Panc1 (cell line): ENCODE measurements at regions not wholly inside any gene's neighbourhood (a gene's known extent, or its start where the extent isn't known, plus 50 kb on each side); places are given as distances from the start of the nearest gene placed in this dataset.

ENCODE experiments used
- ATAC-seq: fragments of 200-7000 bp; cut with Tn5 transposase; 2 replicates; pipeline ENCODE4 v1.9.1; 2020; ENCODE audit warnings: mild to moderate bottlenecking, moderate library complexity
- BruUV-seq: library from RNA; stranded (reverse); fragments of 400-500 nt; replicated peaks from 2 replicates; lab custom pipeline; 2021; lab: Mats Ljungman, UMichigan
- CTCF ChIA-PET: fragments of 300-600 bp; sonication (Branson Sonifier 250); formaldehyde crosslinking; loops from one replicate; lab custom pipeline; 2022; ENCODE audit warnings: antibody characterized with exemption; lab: Charles Lee
- POLR2A ChIA-PET: fragments of 300-600 bp; sonication (Branson Sonifier 250); formaldehyde crosslinking; loops from one replicate; lab custom pipeline; 2022; ENCODE audit warnings: antibody characterized with exemption; lab: Charles Lee
- DNase-seq: peaks from one replicate; pipeline ENCODE4 v3.0.0-alpha.2; 2010; ENCODE audit warnings: low read depth, low spot score
- H3K27ac ChIP-seq: 2 replicates; pipeline ENCODE4 v1.5.1; 2011; ENCODE audit warnings: mild to moderate bottlenecking, low read length, inconsistent platforms
- H3K27me3 ChIP-seq: fragments of 200-500 bp; sonication (Bioruptor generic); 2 replicates; pipeline ENCODE4 v1.6.0; 2014; ENCODE audit warnings: low read length, inconsistent platforms; ENCODE audit not compliant: control insufficient read depth, insufficient read depth
- H3K36me3 ChIP-seq: fragments of 200-500 bp; sonication (Bioruptor generic); 2 replicates; pipeline ENCODE4 v1.5.1; 2014; ENCODE audit warnings: inconsistent platforms, mild to moderate bottlenecking, low read length, moderate library complexity; ENCODE audit not compliant: control insufficient read depth, insufficient read depth
- H3K4me1 ChIP-seq: 2 replicates; pipeline ENCODE4 v1.5.1; 2011; ENCODE audit warnings: inconsistent platforms, mild to moderate bottlenecking, low read length, moderate library complexity; ENCODE audit not compliant: control insufficient read depth, insufficient read depth
- H3K4me3 ChIP-seq, 2 experiments: 2 replicates each; pipeline ENCODE4 v1.5.1; 2011 to 2012; ENCODE audit warnings: low read depth in 2 of 2, low read length in 2 of 2, mild to moderate bottlenecking in 2 of 2, inconsistent platforms in 1 of 2, moderate library complexity in 1 of 2
- H3K9me3 ChIP-seq: fragments of 200-500 bp; sonication (Bioruptor generic); 2 replicates; pipeline ENCODE4 v1.5.1; 2014; ENCODE audit warnings: low read depth, mild to moderate bottlenecking, inconsistent platforms, low read length, moderate library complexity; ENCODE audit not compliant: control insufficient read depth, insufficient read depth
- POLR2AphosphoS5 ChIP-seq: IDR thresholded peaks from 2 replicates; pipeline ENCODE4 v1.6.1; 2012; ENCODE audit warnings: mild to moderate bottlenecking, low read depth, low read length, moderate library complexity
- SIN3A ChIP-seq: IDR thresholded peaks from 2 replicates; pipeline ENCODE4 v1.6.1; 2012; ENCODE audit warnings: low read depth, mild to moderate bottlenecking, low read length, moderate library complexity, borderline replicate concordance; ENCODE audit not compliant: insufficient read depth
- TCF7L2 ChIP-seq: IDR thresholded peaks from 2 replicates; pipeline ENCODE4 v1.6.1; 2011; ENCODE audit warnings: mild to moderate bottlenecking, low read depth, low read length, inconsistent platforms
- in situ Hi-C: cut with HindIII; loops from 2 replicates; pipeline ENCODE4 v1.10.0; 2016; ENCODE audit warnings: low sequenced_read_pairs, low pct_unique_long_range_greater_than_20kb
- intact Hi-C: fragments of 100-400 bp; cut with micrococcal nuclease; formaldehyde crosslinking; loops from one replicate; pipeline ENCODE4 v1.10.0; 2022; ENCODE audit not compliant: unreplicated experiment
- TF ChIP-seq, protein P1 (sequence below), 2 experiments: IDR thresholded peaks; 2 replicates each; pipeline ENCODE4 v1.6.1; 2011 to 2012; ENCODE audit warnings: low read depth in 2 of 2, control low read depth in 1 of 2, low read length in 1 of 2, mild to moderate bottlenecking in 1 of 2, moderate library complexity in 1 of 2; ENCODE audit not compliant: insufficient read depth in 1 of 2
- TF ChIP-seq, protein P2 (sequence below): fragments of 450-650 bp; IDR thresholded peaks from 2 replicates; pipeline ENCODE4 v1.5.1; 2017; ENCODE audit warnings: mild to moderate bottlenecking

DNA sequence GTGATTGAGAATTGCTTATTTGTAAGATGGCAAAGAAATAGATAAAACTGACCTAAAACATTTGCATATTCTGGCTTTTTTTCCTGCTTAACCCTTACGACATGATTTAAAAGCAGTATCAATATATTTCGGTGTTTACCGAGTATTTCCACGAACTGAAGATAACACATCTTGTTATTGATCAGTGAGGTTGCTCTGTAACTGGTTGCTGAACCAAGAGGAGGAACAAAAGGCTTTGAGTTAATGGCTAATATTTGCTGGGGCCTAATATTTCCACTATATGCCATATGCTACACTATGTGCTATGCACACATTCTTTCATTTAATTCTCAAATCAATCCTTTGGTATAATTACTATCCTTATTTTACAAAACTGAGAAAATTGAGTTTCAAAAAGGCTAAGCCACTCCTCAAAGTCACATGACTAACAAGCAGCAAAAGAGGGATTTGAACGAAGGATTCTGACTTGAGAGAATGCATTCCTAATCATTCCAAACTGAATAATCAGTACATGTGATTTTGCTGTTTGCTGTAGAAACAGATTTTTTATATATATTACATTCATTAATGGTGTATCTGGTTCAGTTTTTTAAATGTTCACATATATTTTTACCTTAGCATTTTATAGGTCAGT, 346.0 kb downstream of the USP25 start:
- Histone ChIP-seq H3K27me3 (no peaks in the 10 kb centered on the region), H3K27ac (no peak overlapping the region), H3K9me3 (no peaks in the 10 kb centered on the region), H3K36me3 (no peaks in the 10 kb centered on the region), H3K4me3 (no peak overlapping the region), H3K4me1 (no peaks in the 10 kb centered on the region)
- intact Hi-C loops (no loop called here), in situ Hi-C loops (no loop called here)
- ATAC-seq (no peak), DNase-seq (no peak)
- CTCF ChIA-PET: no interaction called here
- no TSS peak for BruUV-seq
- no peak for TF ChIP-seq POLR2AphosphoS5
- TF ChIP-seq, protein P1, sequence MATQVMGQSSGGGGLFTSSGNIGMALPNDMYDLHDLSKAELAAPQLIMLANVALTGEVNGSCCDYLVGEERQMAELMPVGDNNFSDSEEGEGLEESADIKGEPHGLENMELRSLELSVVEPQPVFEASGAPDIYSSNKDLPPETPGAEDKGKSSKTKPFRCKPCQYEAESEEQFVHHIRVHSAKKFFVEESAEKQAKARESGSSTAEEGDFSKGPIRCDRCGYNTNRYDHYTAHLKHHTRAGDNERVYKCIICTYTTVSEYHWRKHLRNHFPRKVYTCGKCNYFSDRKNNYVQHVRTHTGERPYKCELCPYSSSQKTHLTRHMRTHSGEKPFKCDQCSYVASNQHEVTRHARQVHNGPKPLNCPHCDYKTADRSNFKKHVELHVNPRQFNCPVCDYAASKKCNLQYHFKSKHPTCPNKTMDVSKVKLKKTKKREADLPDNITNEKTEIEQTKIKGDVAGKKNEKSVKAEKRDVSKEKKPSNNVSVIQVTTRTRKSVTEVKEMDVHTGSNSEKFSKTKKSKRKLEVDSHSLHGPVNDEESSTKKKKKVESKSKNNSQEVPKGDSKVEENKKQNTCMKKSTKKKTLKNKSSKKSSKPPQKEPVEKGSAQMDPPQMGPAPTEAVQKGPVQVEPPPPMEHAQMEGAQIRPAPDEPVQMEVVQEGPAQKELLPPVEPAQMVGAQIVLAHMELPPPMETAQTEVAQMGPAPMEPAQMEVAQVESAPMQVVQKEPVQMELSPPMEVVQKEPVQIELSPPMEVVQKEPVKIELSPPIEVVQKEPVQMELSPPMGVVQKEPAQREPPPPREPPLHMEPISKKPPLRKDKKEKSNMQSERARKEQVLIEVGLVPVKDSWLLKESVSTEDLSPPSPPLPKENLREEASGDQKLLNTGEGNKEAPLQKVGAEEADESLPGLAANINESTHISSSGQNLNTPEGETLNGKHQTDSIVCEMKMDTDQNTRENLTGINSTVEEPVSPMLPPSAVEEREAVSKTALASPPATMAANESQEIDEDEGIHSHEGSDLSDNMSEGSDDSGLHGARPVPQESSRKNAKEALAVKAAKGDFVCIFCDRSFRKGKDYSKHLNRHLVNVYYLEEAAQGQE (IDR thresholded peaks at IDR 0.05; ENCODE audit: insufficient read depth in 1 of 2, low read depth in 2 of 2, low read length in 1 of 2): no peak
- TF ChIP-seq, protein P2, sequence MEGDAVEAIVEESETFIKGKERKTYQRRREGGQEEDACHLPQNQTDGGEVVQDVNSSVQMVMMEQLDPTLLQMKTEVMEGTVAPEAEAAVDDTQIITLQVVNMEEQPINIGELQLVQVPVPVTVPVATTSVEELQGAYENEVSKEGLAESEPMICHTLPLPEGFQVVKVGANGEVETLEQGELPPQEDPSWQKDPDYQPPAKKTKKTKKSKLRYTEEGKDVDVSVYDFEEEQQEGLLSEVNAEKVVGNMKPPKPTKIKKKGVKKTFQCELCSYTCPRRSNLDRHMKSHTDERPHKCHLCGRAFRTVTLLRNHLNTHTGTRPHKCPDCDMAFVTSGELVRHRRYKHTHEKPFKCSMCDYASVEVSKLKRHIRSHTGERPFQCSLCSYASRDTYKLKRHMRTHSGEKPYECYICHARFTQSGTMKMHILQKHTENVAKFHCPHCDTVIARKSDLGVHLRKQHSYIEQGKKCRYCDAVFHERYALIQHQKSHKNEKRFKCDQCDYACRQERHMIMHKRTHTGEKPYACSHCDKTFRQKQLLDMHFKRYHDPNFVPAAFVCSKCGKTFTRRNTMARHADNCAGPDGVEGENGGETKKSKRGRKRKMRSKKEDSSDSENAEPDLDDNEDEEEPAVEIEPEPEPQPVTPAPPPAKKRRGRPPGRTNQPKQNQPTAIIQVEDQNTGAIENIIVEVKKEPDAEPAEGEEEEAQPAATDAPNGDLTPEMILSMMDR: no peak
- no peak for TF ChIP-seq TCF7L2
- no peak for TF ChIP-seq SIN3A
- POLR2A ChIA-PET: no interaction called here

DNA sequence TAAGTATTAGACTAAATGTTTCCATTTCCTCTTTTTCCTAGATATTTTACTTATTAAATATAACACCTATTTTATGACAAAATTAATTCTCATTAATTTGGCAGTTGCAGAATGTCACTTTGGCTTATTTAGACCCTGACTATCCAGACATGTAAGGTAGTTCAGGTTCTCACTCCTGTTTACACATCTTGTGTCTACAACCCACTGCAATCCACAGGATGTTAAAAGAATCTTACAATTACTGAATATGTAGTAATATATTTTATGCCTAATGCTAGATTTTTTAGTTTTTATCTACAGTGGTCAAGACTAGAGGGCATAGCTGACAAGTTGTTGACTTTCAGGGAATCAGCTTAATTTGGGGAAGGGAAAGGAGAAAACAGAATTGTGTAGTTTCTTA, 346.7 kb downstream of the USP25 start:
- BruUV-seq: no TSS peak
- H3K27me3 ChIP-seq: no peaks in the 10 kb centered on the region
- TF ChIP-seq, protein P1 (IDR thresholded peaks at IDR 0.05; ENCODE audit: insufficient read depth in 1 of 2, low read depth in 2 of 2, low read length in 1 of 2): no peak
- TF ChIP-seq SIN3A: no peak
- no peak for TF ChIP-seq TCF7L2
- TF ChIP-seq, protein P2: no peak
- TF ChIP-seq POLR2AphosphoS5: no peak
- no peaks in the 10 kb centered on the region for H3K9me3 ChIP-seq
- ATAC-seq (no peak), DNase-seq (no peak)
- intact Hi-C loops: no loop called here
- H3K4me1 ChIP-seq: no peaks in the 10 kb centered on the region
- no peak overlapping the region for H3K4me3 ChIP-seq
- H3K36me3 ChIP-seq: no peaks in the 10 kb centered on the region
- in situ Hi-C loops: no loop called here
- no peak overlapping the region for H3K27ac ChIP-seq
- CTCF ChIA-PET: no interaction called here
- POLR2A ChIA-PET: no interaction called here
